ENCODE measurements at regions not wholly inside any gene's neighbourhood (a gene's known extent, or its start where the extent isn't known, plus 50 kb on each side); places are given as distances from the start of the nearest gene placed in this dataset.

DNA sequence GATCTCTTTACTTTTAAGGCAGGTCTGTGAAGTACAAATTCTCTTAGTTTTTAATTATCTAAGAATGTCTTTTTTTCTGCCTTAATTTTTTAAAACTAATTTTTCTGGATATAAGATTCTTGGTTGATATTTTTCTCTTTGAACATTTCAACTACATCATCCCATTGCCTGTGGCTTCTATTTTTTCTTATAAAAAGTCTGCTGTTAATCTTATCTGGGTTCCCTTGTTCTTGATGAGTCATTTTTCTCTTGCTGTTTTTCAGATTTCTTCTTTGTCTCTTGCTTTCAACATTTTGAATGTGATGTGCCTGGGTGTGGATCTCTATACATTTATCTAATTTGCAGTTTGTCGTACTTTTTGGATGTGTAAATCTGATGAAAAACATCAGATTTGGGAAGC is 525.2 kb upstream of the PBX1 start:
- ChIA-PET POLR2A (no interaction called here), CTCF (no interaction called here)
- Histone ChIP-seq H3K79me2 (ENCODE audit: control insufficient read depth, insufficient read depth, low read length) (no peaks in the 10 kb centered on the region), H3K4me3 (replicated peaks in 1 of 3; ENCODE audit: insufficient read depth in 1 of 3, low read depth in 1 of 3, low read length in 3 of 3) (no peak overlapping the region), H4K20me1 (replicated peaks; ENCODE audit: control insufficient read depth, extremely low read depth, insufficient read depth, low read length) (no peaks in the 10 kb centered on the region), H3K36me3 (ENCODE audit: control insufficient read depth in 2 of 2, extremely low read depth in 1 of 2, insufficient read depth in 2 of 2, low read length in 2 of 2) (no peaks in the 10 kb centered on the region), H3K9me1 (replicated peaks; ENCODE audit: control insufficient read depth, extremely low read depth, insufficient read depth, low read length) (no peaks in the 10 kb centered on the region), H3K27me3 (ENCODE audit: control insufficient read depth in 2 of 2, insufficient read depth in 2 of 2, low read length in 2 of 2) (no peaks in the 10 kb centered on the region), H3K27ac (ENCODE audit: insufficient read depth, low read depth, low read length) (no peak overlapping the region), H3K9me3 (replicated peaks; ENCODE audit: control insufficient read depth, insufficient read depth, low read length) (peaks cover 3% of the 10 kb centered on the region), H2AFZ (ENCODE audit: low read depth, low read length) (no peak overlapping the region), H3K9ac (replicated peaks; ENCODE audit: extremely low read depth, insufficient read depth, low read length) (no peak overlapping the region), H3K4me2 (ENCODE audit: insufficient read depth, low read length) (no peak overlapping the region), H3K4me1 (ENCODE audit: control insufficient read depth, extremely low read depth, insufficient read depth, low read length) (no peaks in the 10 kb centered on the region)
- FAIRE-seq (no peak), DNase-seq (ENCODE audit: low read depth, low spot score) (no peak)
- no TSS peak for BruUV-seq (replicated peaks)
- TF ChIP-seq EZH2 (IDR thresholded peaks at IDR 0.05; ENCODE audit: borderline replicate concordance, low read depth, low read length, severe bottlenecking) (no peak), GATA2 (IDR thresholded peaks at IDR 0.05; ENCODE audit: insufficient read depth, insufficient read length, low read depth, low read length) (no peak), POLR2A (IDR thresholded peaks at IDR 0.05; ENCODE audit: low read depth, low read length) (no peak), MYC (IDR thresholded peaks at IDR 0.05; ENCODE audit: low read depth, low read length) (no peak), POLR2AphosphoS5 (IDR thresholded peaks at IDR 0.05; ENCODE audit: insufficient read depth, low read depth, low read length) (no peak), JUN (IDR thresholded peaks at IDR 0.05; ENCODE audit: borderline replicate concordance, insufficient read depth, insufficient read length, low read depth) (no peak), FOS (IDR thresholded peaks at IDR 0.05; ENCODE audit: borderline replicate concordance, insufficient read depth, low read length) (no peak)
- TF ChIP-seq, protein P1, sequence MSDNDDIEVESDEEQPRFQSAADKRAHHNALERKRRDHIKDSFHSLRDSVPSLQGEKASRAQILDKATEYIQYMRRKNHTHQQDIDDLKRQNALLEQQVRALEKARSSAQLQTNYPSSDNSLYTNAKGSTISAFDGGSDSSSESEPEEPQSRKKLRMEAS (IDR thresholded peaks at IDR 0.05; ENCODE audit: insufficient read depth, insufficient read length), result no peak
- TF ChIP-seq, protein P2, sequence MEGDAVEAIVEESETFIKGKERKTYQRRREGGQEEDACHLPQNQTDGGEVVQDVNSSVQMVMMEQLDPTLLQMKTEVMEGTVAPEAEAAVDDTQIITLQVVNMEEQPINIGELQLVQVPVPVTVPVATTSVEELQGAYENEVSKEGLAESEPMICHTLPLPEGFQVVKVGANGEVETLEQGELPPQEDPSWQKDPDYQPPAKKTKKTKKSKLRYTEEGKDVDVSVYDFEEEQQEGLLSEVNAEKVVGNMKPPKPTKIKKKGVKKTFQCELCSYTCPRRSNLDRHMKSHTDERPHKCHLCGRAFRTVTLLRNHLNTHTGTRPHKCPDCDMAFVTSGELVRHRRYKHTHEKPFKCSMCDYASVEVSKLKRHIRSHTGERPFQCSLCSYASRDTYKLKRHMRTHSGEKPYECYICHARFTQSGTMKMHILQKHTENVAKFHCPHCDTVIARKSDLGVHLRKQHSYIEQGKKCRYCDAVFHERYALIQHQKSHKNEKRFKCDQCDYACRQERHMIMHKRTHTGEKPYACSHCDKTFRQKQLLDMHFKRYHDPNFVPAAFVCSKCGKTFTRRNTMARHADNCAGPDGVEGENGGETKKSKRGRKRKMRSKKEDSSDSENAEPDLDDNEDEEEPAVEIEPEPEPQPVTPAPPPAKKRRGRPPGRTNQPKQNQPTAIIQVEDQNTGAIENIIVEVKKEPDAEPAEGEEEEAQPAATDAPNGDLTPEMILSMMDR (IDR thresholded peaks at IDR 0.05; ENCODE audit: extremely low read depth in 1 of 2, insufficient read depth in 1 of 2, low read depth in 1 of 2, low read length in 2 of 2), result no peak
- dilution Hi-C loops (cut with MboI; ENCODE audit: extremely low pct_ligation_motif_present, low sequenced_read_pairs), result no loop called here
- intact Hi-C loops (cut with micrococcal nuclease), result no loop called here
